Activated CD8-positive, alpha-beta memory T cell treated with anti-CD3 and anti-CD28 coated beads for 1 hour (primary cell): ENCODE measurements at regions not wholly inside any gene's neighbourhood (a gene's known extent, or its start where the extent isn't known, plus 50 kb on each side); places are given as distances from the start of the nearest gene placed in this dataset.
"Not testable (repeated sequence)": the region's sequence is repeated elsewhere in the genome, so short reads cannot be mapped to it uniquely, and the experiment has no call there.

ENCODE experiments used
- DNase-seq, 2 donors: peaks; one replicate each; pipeline ENCODE4 v3.0.0-alpha.2; 2020; ENCODE audit warnings: low read depth in 1 of 2; ENCODE audit errors: extremely low read depth in 1 of 2

- DNase-seq = no peak
Observed at GRCh38 chr2:194491409-194492115, 1165.5 kb upstream of the SLC39A10 start.

GRCh38 chr2:194486326-194486725 is 1170.7 kb upstream of the SLC39A10 start:
- no peak for DNase-seq

- no peak for DNase-seq
Observed at GRCh38 chr2:194483041-194483440, 1174.0 kb upstream of the SLC39A10 start.

GRCh38 chr2:194465641-194466040 is 1191.4 kb upstream of the SLC39A10 start:
- no peak for DNase-seq

GRCh38 chr2:194464964-194465638 is 1191.9 kb upstream of the SLC39A10 start:
- no peak for DNase-seq

- not testable (repeated sequence) for DNase-seq
Observed at GRCh38 chr2:194462883-194463282, 1194.1 kb upstream of the SLC39A10 start.

- no peak for DNase-seq
Observed at GRCh38 chr2:194455358-194455757, 1201.7 kb upstream of the SLC39A10 start.

- no peak for DNase-seq
Observed at GRCh38 chr2:194452504-194452903, 1204.5 kb upstream of the SLC39A10 start.

- no peak for DNase-seq
Observed at GRCh38 chr2:194445226-194445625, 1211.8 kb upstream of the SLC39A10 start.

- no peak for DNase-seq
Observed at GRCh38 chr2:194443926-194444325, 1213.1 kb upstream of the SLC39A10 start.

- no peak for DNase-seq
Observed at GRCh38 chr2:194424683-194425209, 1232.3 kb upstream of the SLC39A10 start.

GRCh38 chr2:194411221-194411620 is 1245.8 kb upstream of the SLC39A10 start:
- no peak for DNase-seq

GRCh38 chr2:194395818-194396217 is 1261.2 kb upstream of the SLC39A10 start:
- no peak for DNase-seq

- no peak for DNase-seq
Observed at GRCh38 chr2:194385376-194385775, 1271.7 kb upstream of the SLC39A10 start.

- DNase-seq = no peak
Observed at GRCh38 chr2:194383401-194383800, 1273.6 kb upstream of the SLC39A10 start.

GRCh38 chr2:194382221-194382620 is 1274.8 kb upstream of the SLC39A10 start:
- no peak for DNase-seq

GRCh38 chr2:194380011-194380410 is 1277.0 kb upstream of the SLC39A10 start:
- no peak for DNase-seq

GRCh38 chr2:194367390-194367789 is 1289.6 kb upstream of the SLC39A10 start:
- not testable (repeated sequence) for DNase-seq

GRCh38 chr2:194363878-194364277 is 1293.1 kb upstream of the SLC39A10 start:
- no peak for DNase-seq

GRCh38 chr2:194363295-194363694 is 1293.7 kb upstream of the SLC39A10 start:
- DNase-seq = no peak

- DNase-seq = no peak
Observed at GRCh38 chr2:194352505-194352904, 1304.5 kb upstream of the SLC39A10 start.

GRCh38 chr2:194346193-194346592 is 1310.8 kb upstream of the SLC39A10 start:
- DNase-seq = no peak
